ENCODE measurements at regions not wholly inside any gene's neighbourhood (a gene's known extent, or its start where the extent isn't known, plus 50 kb on each side); places are given as distances from the start of the nearest gene placed in this dataset.

DNA sequence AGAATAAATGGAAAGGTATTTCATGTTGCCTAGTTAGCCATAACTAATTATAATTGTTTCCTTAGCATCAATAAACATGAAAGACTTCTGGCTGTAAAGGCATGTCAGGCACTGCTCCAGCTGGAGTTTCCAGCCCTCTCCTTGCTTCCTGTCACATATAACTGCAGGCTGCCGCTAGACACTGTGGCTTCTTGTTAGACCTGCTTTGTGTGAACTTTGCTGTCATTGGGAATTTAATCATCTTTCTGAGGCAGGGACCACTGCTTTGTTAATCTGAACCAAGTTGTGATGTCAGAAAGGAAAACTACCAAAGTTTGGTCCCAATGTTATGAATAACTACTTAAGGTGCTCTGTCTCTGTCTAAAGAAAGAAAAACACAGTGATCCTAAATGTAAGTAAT, 90.3 kb upstream of the DUSP10 start:
- Histone ChIP-seq H2AFZ (no peak overlapping the region), H3K4me3 (no peak overlapping the region), H3K4me2 (no peak overlapping the region), H3K27ac (no peak overlapping the region), H3K27me3 (no peaks in the 10 kb centered on the region), H3K4me1 (ENCODE audit: insufficient read depth) (no peaks in the 10 kb centered on the region), H3K9me3 (ENCODE audit: low read depth) (no peaks in the 10 kb centered on the region), H3K9me2 (replicated peaks; ENCODE audit: insufficient read depth) (no peaks in the 10 kb centered on the region), H3K79me2 (no peaks in the 10 kb centered on the region), H3K36me3 (replicated peaks; ENCODE audit: insufficient read depth, low read depth) (no peaks in the 10 kb centered on the region), H4K20me1 (ENCODE audit: insufficient read depth, poor library complexity, severe bottlenecking) (no peaks in the 10 kb centered on the region)
- TF ChIP-seq EZH2 (IDR thresholded peaks at IDR 0.05; ENCODE audit: borderline replicate concordance) (no peak), EZH2phosphoT487 (IDR thresholded peaks at IDR 0.05; ENCODE audit: low read depth, severe bottlenecking, unreplicated experiment) (no peak)
- TF ChIP-seq, protein P1, sequence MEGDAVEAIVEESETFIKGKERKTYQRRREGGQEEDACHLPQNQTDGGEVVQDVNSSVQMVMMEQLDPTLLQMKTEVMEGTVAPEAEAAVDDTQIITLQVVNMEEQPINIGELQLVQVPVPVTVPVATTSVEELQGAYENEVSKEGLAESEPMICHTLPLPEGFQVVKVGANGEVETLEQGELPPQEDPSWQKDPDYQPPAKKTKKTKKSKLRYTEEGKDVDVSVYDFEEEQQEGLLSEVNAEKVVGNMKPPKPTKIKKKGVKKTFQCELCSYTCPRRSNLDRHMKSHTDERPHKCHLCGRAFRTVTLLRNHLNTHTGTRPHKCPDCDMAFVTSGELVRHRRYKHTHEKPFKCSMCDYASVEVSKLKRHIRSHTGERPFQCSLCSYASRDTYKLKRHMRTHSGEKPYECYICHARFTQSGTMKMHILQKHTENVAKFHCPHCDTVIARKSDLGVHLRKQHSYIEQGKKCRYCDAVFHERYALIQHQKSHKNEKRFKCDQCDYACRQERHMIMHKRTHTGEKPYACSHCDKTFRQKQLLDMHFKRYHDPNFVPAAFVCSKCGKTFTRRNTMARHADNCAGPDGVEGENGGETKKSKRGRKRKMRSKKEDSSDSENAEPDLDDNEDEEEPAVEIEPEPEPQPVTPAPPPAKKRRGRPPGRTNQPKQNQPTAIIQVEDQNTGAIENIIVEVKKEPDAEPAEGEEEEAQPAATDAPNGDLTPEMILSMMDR (IDR thresholded peaks at IDR 0.05; ENCODE audit: poor library complexity): no peak
- whole genome bisulfite sequencing (ENCODE audit: low lambda C conversion rate, missing lambda C conversion rate): 54% methylated on average over 1 of the region's 1 CpG
- DNase-seq (ENCODE audit: low spot score): no peak

DNA sequence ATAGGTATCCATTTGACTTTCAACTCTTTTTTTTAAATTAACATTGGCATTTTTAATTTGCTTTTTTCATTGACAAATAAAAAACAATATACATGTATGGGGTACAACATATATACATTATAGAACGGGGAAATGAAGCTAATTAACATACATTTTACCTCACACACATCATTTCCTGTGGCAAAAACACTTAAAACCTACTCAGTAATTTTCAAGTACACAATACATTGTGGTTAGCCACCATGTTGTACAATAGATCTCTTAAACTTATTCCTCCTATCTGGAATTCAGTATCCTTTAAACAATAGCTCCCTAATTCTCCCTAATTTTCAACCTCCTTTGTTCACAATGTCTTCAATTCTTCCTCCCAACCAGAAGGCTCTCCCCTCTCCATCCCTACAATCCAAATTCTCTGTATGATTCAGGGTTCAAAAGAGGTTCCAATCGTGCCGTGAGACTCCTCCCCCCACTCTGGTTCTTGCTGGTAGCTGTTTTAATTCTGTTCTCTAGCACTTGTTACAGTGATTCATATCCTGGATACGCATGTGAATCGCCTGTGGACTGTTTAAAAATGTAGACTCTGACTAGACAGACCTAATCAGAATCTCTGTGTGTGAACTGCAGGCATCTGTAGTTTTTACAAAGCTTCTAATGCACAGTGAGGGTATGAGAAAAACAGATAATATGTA, 87.6 kb upstream of the DUSP10 start:
- H3K4me2 ChIP-seq: no peak overlapping the region
- no peak overlapping the region for H3K27ac ChIP-seq
- H3K36me3 ChIP-seq (replicated peaks; ENCODE audit: insufficient read depth, low read depth): no peaks in the 10 kb centered on the region
- no peak overlapping the region for H2AFZ ChIP-seq
- no peaks in the 10 kb centered on the region for H3K4me1 ChIP-seq (ENCODE audit: insufficient read depth)
- no peaks in the 10 kb centered on the region for H3K79me2 ChIP-seq
- H3K27me3 ChIP-seq: no peaks in the 10 kb centered on the region
- no peaks in the 10 kb centered on the region for H4K20me1 ChIP-seq (ENCODE audit: insufficient read depth, poor library complexity, severe bottlenecking)
- DNase-seq (ENCODE audit: low spot score): no peak
- no peaks in the 10 kb centered on the region for H3K9me2 ChIP-seq (replicated peaks; ENCODE audit: insufficient read depth)
- WGBS (ENCODE audit: low lambda C conversion rate, missing lambda C conversion rate): 74% methylated on average over 5 of the region's 5 CpGs
- H3K9me3 ChIP-seq (ENCODE audit: low read depth): no peaks in the 10 kb centered on the region
- H3K4me3 ChIP-seq: no peak overlapping the region
- TF ChIP-seq EZH2 (IDR thresholded peaks at IDR 0.05; ENCODE audit: borderline replicate concordance): no peak
- TF ChIP-seq, protein P1 (IDR thresholded peaks at IDR 0.05; ENCODE audit: poor library complexity): no peak
- TF ChIP-seq EZH2phosphoT487 (IDR thresholded peaks at IDR 0.05; ENCODE audit: low read depth, severe bottlenecking, unreplicated experiment): no peak

DNA sequence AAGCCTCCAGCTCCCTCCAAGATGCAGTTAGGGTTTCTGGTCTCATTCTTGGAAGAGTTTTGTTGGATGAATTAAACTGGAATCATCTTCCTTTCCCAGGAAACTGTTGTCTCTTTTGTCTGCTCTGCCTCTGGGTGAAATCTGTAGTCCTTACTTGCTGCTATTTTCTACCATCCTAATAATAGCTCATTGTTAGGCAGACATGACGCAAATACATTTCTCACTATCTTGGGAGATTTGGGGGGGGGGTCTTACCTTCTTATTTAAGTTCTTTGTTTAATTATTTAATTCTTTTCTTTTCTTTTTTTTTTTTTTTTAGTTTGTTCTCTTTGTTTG, 85.4 kb upstream of the DUSP10 start:
- no peaks in the 10 kb centered on the region for H4K20me1 ChIP-seq (ENCODE audit: insufficient read depth, poor library complexity, severe bottlenecking)
- H3K9me3 ChIP-seq (ENCODE audit: low read depth): no peaks in the 10 kb centered on the region
- no peak for DNase-seq (ENCODE audit: low spot score)
- no peak overlapping the region for H3K4me2 ChIP-seq
- H3K27ac ChIP-seq: no peak overlapping the region
- whole genome bisulfite sequencing (ENCODE audit: low lambda C conversion rate, missing lambda C conversion rate): 93% methylated on average over 1 of the region's 1 CpG
- no peaks in the 10 kb centered on the region for H3K79me2 ChIP-seq
- H2AFZ ChIP-seq: no peak overlapping the region
- H3K9me2 ChIP-seq (replicated peaks; ENCODE audit: insufficient read depth): no peaks in the 10 kb centered on the region
- TF ChIP-seq, protein P1 (IDR thresholded peaks at IDR 0.05; ENCODE audit: poor library complexity): no peak
- no peak for TF ChIP-seq EZH2 (IDR thresholded peaks at IDR 0.05; ENCODE audit: borderline replicate concordance)
- no peak for TF ChIP-seq EZH2phosphoT487 (IDR thresholded peaks at IDR 0.05; ENCODE audit: low read depth, severe bottlenecking, unreplicated experiment)
- H3K4me3 ChIP-seq: no peak overlapping the region
- no peaks in the 10 kb centered on the region for H3K4me1 ChIP-seq (ENCODE audit: insufficient read depth)
- H3K27me3 ChIP-seq: no peaks in the 10 kb centered on the region
- no peaks in the 10 kb centered on the region for H3K36me3 ChIP-seq (replicated peaks; ENCODE audit: insufficient read depth, low read depth)

Measured in hepatocyte (in vitro differentiated cells).